Karpas-422 (cell line): ENCODE measurements at regions not wholly inside any gene's neighbourhood (a gene's known extent, or its start where the extent isn't known, plus 50 kb on each side); places are given as distances from the start of the nearest gene placed in this dataset.

ENCODE experiments used
- DNase-seq: peaks from one replicate; pipeline ENCODE4 v3.0.0-alpha.2; 2015
- H2AFZ ChIP-seq: fragments of 200-600 bp; sonication (generic); 2 replicates; pipeline ENCODE4 v1.6.1; 2014; ENCODE audit warnings: antibody characterized with exemption, low read length, mixed read lengths
- H3K27ac ChIP-seq: fragments of 200-600 bp; sonication (generic); 2 replicates; pipeline ENCODE4 v1.5.1; 2014; ENCODE audit warnings: mild to moderate bottlenecking, low read length, moderate library complexity
- H3K27me3 ChIP-seq: fragments of 200-600 bp; sonication (generic); 2 replicates; pipeline ENCODE4 v1.6.1; 2014; ENCODE audit warnings: low read length, mixed read lengths
- H3K36me3 ChIP-seq: fragments of 200-600 bp; sonication (generic); 2 replicates; pipeline ENCODE4 v1.6.1; 2014; ENCODE audit warnings: low read length, mixed read lengths; ENCODE audit not compliant: insufficient read depth
- H3K4me1 ChIP-seq: fragments of 200-600 bp; sonication (generic); 2 replicates; pipeline ENCODE4 v1.6.1; 2014; ENCODE audit warnings: mild to moderate bottlenecking, low read length, mixed read lengths
- H3K4me2 ChIP-seq: fragments of 200-600 bp; sonication (generic); 2 replicates; pipeline ENCODE4 v1.6.1; 2014; ENCODE audit warnings: low read length, low read depth, mild to moderate bottlenecking; ENCODE audit not compliant: poor library complexity, severe bottlenecking
- H3K4me3 ChIP-seq: fragments of 200-600 bp; sonication (generic); 2 replicates; pipeline ENCODE4 v1.5.1; 2014; ENCODE audit warnings: mild to moderate bottlenecking, antibody characterized with exemption, low read length, mixed read lengths
- H3K79me2 ChIP-seq: fragments of 200-600 bp; sonication (generic); 2 replicates; pipeline ENCODE4 v1.6.1; 2014; ENCODE audit warnings: mild to moderate bottlenecking, low read length, mixed read lengths
- H3K9ac ChIP-seq: fragments of 200-600 bp; sonication (generic); 2 replicates; pipeline ENCODE4 v1.6.0; 2014; ENCODE audit warnings: low read length
- H3K9me2 ChIP-seq: fragments of 200-600 bp; sonication (generic), shearing (Covaris generic); replicated peaks from 2 replicates; pipeline ENCODE4 v1.6.0; 2014; ENCODE audit warnings: mild to moderate bottlenecking, low read length, moderate library complexity; ENCODE audit not compliant: insufficient read depth
- H3K9me3 ChIP-seq: fragments of 300-700, 200-600 bp; sonication (generic); 2 replicates; pipeline ENCODE4 v1.6.1; 2014; ENCODE audit warnings: low read length, mixed read lengths
- H4K20me1 ChIP-seq: fragments of 200-600 bp; sonication (generic); 2 replicates; pipeline ENCODE4 v1.6.1; 2014; ENCODE audit warnings: mild to moderate bottlenecking, antibody characterized with exemption, low read length, low read depth; ENCODE audit not compliant: insufficient read depth

GRCh38 chr1:90513956-90514355 is 203.1 kb downstream of the BARHL2 start:
- H3K27me3 ChIP-seq: no peaks in the 10 kb centered on the region
- no peak overlapping the region for H2AFZ ChIP-seq
- no peaks in the 10 kb centered on the region for H3K36me3 ChIP-seq
- no peak for DNase-seq
- no peaks in the 10 kb centered on the region for H3K9me3 ChIP-seq
- H3K27ac ChIP-seq: no peak overlapping the region
- H3K9ac ChIP-seq: no peak overlapping the region
- no peaks in the 10 kb centered on the region for H3K79me2 ChIP-seq
- H3K4me2 ChIP-seq: no peak overlapping the region
- H3K9me2 ChIP-seq: no peaks in the 10 kb centered on the region
- H4K20me1 ChIP-seq: no peaks in the 10 kb centered on the region
- H3K4me3 ChIP-seq: no peak overlapping the region
- no peaks in the 10 kb centered on the region for H3K4me1 ChIP-seq

- Histone ChIP-seq H3K27me3 (no peaks in the 10 kb centered on the region), H3K9me2 (no peaks in the 10 kb centered on the region), H3K79me2 (no peaks in the 10 kb centered on the region), H2AFZ (no peak overlapping the region), H3K4me3 (no peak overlapping the region), H3K4me2 (no peak overlapping the region), H3K9ac (no peak overlapping the region), H3K36me3 (no peaks in the 10 kb centered on the region), H3K4me1 (no peaks in the 10 kb centered on the region), H4K20me1 (no peaks in the 10 kb centered on the region), H3K27ac (no peak overlapping the region), H3K9me3 (no peaks in the 10 kb centered on the region)
- DNase-seq: no peak
These were observed 204.7 kb downstream of the BARHL2 start for GRCh38 chr1:90512441-90512840.

- no peaks in the 10 kb centered on the region for H3K79me2 ChIP-seq
- H3K9ac ChIP-seq: no peak overlapping the region
- no peak overlapping the region for H3K4me3 ChIP-seq
These were observed 207.0 kb downstream of the BARHL2 start for GRCh38 chr1:90510143-90510542.

GRCh38 chr1:90509225-90510048 is 207.7 kb downstream of the BARHL2 start:
- Histone ChIP-seq H3K27me3 (no peaks in the 10 kb centered on the region), H2AFZ (no peak overlapping the region), H3K79me2 (no peaks in the 10 kb centered on the region), H3K9ac (no peak overlapping the region), H3K4me3 (no peak overlapping the region), H3K4me2 (no peak overlapping the region), H3K27ac (no peak overlapping the region), H3K36me3 (no peaks in the 10 kb centered on the region), H4K20me1 (no peaks in the 10 kb centered on the region), H3K9me3 (no peaks in the 10 kb centered on the region), H3K9me2 (no peaks in the 10 kb centered on the region), H3K4me1 (no peaks in the 10 kb centered on the region)
- no peak for DNase-seq

More at GRCh38 chr1:90510143-90510542, 207.0 kb downstream of the BARHL2 start:
- Histone ChIP-seq H3K36me3 (no peaks in the 10 kb centered on the region), H4K20me1 (no peaks in the 10 kb centered on the region), H2AFZ (no peak overlapping the region), H3K9me2 (no peaks in the 10 kb centered on the region), H3K4me2 (no peak overlapping the region), H3K4me1 (no peaks in the 10 kb centered on the region), H3K27ac (no peak overlapping the region), H3K9me3 (no peaks in the 10 kb centered on the region), H3K27me3 (no peaks in the 10 kb centered on the region)
- no peak for DNase-seq

GRCh38 chr1:90508376-90509167 is 208.5 kb downstream of the BARHL2 start:
- Histone ChIP-seq H3K27me3 (no peaks in the 10 kb centered on the region), H2AFZ (no peak overlapping the region), H3K4me2 (no peak overlapping the region), H3K9me2 (no peaks in the 10 kb centered on the region), H3K27ac (no peak overlapping the region), H3K79me2 (no peaks in the 10 kb centered on the region), H4K20me1 (no peaks in the 10 kb centered on the region), H3K4me1 (no peaks in the 10 kb centered on the region), H3K4me3 (no peak overlapping the region), H3K36me3 (no peaks in the 10 kb centered on the region), H3K9me3 (no peaks in the 10 kb centered on the region), H3K9ac (no peak overlapping the region)
- DNase-seq: no peak

GRCh38 chr1:90507173-90507572 is 209.9 kb downstream of the BARHL2 start:
- H3K27ac ChIP-seq: no peak overlapping the region
- H3K36me3 ChIP-seq: no peaks in the 10 kb centered on the region
- H2AFZ ChIP-seq: no peak overlapping the region

GRCh38 chr1:90505806-90506205 is 211.3 kb downstream of the BARHL2 start:
- Histone ChIP-seq H3K4me3 (no peak overlapping the region), H3K9me3 (no peaks in the 10 kb centered on the region), H2AFZ (no peak overlapping the region), H3K9me2 (no peaks in the 10 kb centered on the region), H4K20me1 (no peaks in the 10 kb centered on the region), H3K36me3 (no peaks in the 10 kb centered on the region), H3K27ac (no peak overlapping the region), H3K79me2 (no peaks in the 10 kb centered on the region), H3K9ac (no peak overlapping the region), H3K4me1 (no peaks in the 10 kb centered on the region), H3K4me2 (no peak overlapping the region), H3K27me3 (no peaks in the 10 kb centered on the region)
- DNase-seq: no peak

More at GRCh38 chr1:90507173-90507572, 209.9 kb downstream of the BARHL2 start:
- Histone ChIP-seq H3K4me3 (no peak overlapping the region), H3K27me3 (no peaks in the 10 kb centered on the region), H4K20me1 (no peaks in the 10 kb centered on the region), H3K4me2 (no peak overlapping the region), H3K79me2 (no peaks in the 10 kb centered on the region), H3K9me2 (no peaks in the 10 kb centered on the region), H3K9me3 (no peaks in the 10 kb centered on the region), H3K4me1 (no peaks in the 10 kb centered on the region), H3K9ac (no peak overlapping the region)
- no peak for DNase-seq

GRCh38 chr1:90504509-90504908 is 212.6 kb downstream of the BARHL2 start:
- Histone ChIP-seq H3K4me1 (no peaks in the 10 kb centered on the region), H3K9ac (no peak overlapping the region), H3K36me3 (no peaks in the 10 kb centered on the region), H4K20me1 (no peaks in the 10 kb centered on the region), H3K9me2 (no peaks in the 10 kb centered on the region), H3K4me2 (no peak overlapping the region), H2AFZ (no peak overlapping the region), H3K9me3 (no peaks in the 10 kb centered on the region), H3K79me2 (no peaks in the 10 kb centered on the region), H3K27ac (no peak overlapping the region), H3K4me3 (no peak overlapping the region), H3K27me3 (no peaks in the 10 kb centered on the region)
- DNase-seq: no peak
